GM21619 (cell line): ENCODE measurements at regions not wholly inside any gene's neighbourhood (a gene's known extent, or its start where the extent isn't known, plus 50 kb on each side); places are given as distances from the start of the nearest gene placed in this dataset.

Experiments used
- ATAC-seq: cut with Tn5 transposase; IDR thresholded peaks from one replicate; pipeline ENCODE4 v1.9.1; 2021; ENCODE audit not compliant: unreplicated experiment

DNA sequence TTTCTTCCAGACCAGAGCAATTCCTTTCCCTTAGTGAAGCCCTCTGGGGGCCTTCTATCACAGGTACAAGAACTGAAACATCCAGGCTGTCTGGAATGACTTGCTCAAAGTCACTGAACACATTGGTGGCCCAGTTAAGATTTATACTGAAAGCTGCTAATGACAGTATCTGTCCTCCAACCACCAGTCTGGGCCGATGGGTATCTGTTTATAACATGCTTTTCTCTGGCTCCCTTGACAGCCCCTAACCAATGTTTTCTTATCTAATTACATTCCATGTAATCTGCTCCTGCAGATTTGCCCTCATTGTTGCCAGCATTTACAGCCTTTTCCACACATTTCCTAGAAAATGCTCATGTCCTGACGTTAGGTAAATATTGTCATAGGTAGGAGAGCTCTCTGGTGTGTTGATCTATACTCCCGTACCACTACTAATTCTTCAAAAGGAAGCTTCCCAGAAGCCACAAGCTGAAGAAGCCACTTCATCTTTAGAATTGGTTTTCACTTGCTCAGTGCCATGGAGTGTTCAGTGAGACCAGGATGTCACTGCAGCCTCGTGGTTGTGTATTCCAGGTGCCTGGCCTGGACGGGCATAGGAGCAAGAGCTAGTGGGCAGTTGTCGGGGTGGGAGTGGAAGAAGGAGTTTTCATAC lies 163.9 kb downstream of the TSEN15 start:
- ATAC-seq = no peak

DNA sequence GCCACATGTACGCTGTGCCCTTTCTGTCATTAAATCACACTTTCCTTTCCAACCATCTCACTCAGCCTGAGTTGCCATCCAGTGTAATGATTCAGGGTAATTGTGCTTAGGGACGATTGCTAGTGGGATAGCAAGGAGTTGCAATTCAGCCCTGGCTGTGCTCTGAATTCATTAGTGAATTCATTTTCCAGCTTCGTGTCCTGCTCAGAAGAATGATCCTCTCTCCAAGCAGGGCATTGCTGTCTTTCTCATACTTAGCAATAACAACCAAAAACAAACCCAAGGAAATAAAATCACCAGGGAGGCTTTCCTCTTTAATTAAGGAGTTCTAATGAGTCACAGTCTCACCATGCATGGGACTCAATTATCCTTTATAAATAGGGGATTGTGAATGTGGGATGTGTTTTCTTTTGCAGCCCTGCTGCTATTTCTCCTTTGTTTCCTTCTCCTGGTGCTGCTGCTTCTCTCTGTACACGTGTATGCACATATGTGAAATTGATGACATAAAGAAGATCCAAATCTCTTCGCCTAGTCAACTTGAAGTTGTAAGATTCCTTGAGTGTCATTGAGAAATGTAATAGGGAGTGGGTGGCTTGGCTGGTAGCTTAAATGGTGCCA lies 167.0 kb downstream of the TSEN15 start:
- ATAC-seq = no peak

DNA sequence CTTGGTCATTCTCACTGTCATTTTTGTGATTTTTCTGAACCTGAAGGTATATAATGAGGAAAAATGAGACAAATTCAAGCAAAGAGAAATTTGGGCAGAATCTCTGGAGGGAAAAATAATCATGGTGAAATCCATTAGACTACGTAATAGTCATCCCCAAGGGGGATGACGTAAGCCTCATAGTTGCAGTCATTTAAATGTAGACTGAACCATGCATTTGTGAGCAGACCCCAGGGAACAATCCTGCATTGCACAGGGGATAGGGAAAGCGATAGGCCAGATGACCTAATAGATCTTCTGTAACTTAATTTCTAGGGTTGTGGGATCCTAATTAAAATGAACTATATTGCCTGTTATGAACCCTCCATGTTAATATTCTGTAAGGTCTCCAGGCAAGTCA lies 167.4 kb upstream of the C1orf21 start:
- no peak for ATAC-seq

DNA sequence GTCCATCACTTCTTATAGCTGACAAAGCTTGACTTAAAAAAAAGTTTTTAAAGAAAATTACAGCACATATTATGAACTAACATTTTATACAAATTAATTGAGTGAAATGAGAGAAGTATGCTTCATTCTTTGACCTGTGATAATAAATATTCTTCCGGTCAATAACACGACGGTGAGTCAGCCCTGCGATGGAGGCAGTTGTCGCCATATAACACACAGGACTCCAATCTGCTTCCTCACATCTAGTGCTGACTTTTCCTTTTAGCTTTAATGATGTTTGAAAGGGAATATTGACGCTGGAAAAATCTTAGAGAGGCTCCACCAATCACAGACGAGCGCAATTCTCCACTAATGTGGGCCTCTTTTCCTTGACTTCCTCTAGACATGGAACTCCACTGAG lies 166.9 kb upstream of the C1orf21 start:
- ATAC-seq = no peak

DNA sequence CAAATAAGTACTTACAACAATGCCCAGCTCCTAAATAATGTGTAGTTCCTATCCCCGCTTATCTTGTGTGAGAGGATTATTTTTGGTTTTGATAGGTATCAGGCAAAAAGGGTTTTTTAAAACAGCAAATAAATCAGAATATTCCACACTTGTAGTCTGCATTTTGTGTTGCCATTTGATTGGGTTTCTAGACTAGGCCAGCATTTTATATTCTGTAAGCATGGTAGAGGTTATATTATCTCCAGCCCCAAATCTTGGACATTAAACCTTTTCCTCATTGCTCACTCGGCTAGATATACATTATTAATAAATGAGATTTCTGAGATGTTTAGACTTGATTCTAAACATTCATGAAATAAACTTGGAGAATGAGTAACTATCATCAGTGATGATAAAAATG lies 165.7 kb upstream of the C1orf21 start:
- no peak for ATAC-seq

DNA sequence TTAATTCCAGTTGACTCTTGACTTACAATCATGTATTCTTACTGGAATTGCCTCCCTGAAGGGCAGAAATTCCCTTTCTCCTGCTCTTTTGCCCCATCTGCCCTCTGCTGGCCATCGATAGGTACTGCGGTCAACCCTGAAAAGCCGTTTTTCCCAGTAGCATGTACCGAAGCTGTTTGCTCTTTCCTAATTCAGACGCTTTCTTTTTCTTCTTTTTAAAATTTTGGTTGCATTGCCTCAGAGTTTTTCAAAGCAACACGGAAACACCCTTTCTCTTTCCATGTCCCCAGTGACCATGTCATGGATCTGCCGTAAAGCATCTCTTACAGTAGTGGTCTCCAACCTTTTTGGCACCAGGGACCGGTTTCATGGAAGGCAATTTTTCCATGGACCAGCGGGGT lies 164.2 kb upstream of the C1orf21 start:
- ATAC-seq = no peak

DNA sequence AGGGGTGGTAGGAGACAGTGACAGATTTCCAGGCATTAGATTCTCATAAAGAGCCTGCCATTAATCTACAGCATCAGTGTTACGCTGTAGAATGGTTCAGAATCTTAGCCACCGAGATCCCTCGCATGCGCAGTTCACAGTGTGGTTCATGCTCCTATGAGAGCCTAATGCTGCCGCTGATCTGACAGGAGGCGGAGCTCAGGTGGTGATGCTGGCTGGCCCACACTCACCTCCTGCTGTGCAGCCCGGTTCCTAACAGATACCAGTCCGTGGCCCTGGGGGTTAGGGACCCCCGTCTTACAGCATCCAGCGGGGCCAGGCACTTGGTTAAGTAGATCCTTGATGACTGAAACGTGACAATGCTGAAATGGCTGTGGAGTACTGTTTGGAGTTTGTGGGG lies 163.6 kb upstream of the C1orf21 start:
- no peak for ATAC-seq

DNA sequence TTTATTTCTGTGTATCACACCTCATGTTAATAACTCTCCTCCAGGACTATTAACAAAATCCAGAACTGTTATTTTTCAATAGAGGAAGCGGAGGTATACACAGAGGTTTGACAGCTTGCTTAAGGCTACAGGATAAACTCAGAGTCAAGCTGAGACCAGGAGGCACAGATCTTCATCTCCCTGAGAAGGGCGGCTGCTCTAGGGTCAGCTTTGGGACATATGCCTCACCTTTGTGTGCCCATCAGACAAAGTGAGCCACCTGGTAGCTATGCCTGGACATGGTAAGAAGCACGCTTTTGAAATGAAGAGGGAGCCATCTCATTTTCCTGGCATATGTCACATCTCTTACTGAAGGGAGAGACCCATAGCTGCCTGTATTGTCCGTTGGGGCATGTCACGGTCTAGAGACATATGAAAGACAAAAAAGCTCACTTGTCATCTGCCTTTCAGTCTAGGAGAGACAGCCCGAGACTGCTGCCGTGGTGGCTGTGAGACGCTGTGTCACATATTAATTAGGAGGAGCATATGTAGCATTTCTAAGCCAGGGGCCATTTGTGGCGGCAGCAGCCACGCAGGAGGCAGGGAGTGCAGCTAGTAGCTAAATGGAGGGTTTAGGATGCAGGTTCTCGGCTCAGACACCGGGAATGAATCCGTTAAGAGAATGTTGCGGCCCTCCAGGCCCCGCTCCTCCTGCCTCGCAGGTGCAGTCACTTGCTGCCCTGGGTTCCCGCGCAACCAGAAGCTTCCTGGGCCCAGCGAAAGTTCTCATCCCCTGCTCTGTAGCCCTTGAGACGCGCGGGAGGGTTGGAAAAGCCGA lies 161.3 kb upstream of the C1orf21 start:
- ATAC-seq = no peak

DNA sequence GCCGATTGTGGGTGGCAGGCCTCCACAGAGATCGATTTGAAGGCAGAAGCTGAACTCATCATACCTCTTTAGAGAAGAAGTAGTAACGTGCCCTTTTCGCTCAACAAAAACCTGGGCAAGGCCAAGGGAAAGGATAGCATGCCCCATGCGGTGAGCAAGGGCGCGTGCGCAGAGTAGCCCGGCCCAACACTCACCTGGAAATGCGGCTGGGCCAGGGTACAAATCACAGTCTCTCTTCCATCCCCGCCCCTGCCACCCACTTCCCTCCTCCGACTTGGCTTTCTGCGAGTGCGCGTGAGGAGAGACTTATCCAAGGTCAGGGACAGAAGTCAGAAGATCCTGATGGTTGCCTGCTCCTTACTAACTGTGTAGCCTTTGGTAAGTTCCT lies 160.7 kb upstream of the C1orf21 start:
- ATAC-seq = no peak

DNA sequence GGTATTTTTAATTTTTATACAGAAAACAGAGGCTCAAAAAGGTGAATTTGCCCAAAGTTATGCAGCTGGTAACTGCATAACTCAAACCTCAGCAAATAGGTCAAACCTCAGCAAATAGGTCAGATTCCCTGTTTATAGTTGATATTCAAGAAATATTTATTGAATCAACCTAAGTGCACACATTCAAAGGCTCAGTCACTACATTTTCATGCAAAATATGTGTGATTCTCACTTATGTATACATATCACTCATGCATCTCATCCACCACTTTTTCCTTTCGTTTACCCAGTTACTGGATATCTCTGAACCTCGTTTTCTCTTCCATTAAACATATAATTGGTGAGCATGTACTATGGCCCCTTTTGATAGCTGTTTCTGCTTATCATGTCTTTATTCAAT lies 158.3 kb upstream of the C1orf21 start:
- no peak for ATAC-seq

DNA sequence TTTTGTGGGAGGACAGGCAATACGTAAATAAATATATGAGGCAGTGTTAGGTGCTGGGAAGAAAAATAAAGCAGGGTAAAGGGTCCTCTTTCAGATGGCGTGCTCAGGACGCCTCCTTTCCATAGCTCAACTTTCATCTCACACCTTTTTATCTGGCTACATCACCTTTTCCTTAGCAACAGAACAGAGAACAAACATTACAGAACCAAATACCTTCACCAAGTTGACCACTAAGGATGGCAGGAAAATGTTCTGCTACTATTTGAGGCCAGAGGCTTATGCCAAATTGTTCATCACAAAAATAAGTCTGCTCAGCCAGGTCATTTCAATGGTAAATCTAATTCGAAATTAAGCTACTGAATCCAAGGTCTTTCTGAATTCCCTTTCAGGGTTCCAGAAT lies 149.2 kb upstream of the C1orf21 start:
- no peak for ATAC-seq

DNA sequence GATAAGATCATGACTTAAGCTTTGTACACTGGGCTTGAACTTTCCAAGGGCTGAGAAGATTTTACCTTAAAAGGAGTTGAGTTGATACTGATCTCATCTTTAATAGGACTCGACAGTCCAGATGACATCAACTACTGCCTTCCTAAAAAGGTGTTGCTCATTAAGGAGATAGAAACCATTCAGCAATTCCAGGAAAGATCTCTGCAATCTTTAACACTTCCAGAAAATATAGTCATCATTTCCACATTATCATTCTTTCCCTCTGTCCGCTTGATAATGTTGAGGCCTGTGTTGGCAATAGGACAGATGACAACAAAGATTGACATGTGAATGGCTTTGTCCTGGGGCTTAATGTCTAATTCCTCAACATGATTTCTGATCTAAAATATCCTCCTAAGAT lies 145.4 kb upstream of the C1orf21 start:
- ATAC-seq = no peak

DNA sequence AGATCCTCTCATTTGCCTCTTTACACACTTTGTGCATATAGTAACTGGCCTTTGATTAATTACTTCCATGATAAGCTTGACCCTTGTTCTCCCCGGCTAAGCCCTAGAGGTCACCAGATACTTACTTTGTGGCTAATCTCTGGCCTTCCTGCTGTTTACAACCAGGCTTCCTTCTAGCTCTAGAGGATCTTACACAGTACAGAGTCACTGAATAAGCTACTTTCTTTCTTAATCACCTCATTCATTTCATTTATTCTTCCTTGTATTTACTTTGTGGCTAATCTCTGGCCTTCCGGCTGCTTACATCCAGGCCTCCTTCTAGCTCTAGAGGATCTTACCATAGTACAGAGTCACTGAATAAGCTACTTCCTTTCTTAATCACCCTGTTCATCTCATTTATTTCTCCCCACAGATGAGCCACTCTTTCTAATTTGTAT lies 144.3 kb upstream of the C1orf21 start:
- ATAC-seq = no peak

DNA sequence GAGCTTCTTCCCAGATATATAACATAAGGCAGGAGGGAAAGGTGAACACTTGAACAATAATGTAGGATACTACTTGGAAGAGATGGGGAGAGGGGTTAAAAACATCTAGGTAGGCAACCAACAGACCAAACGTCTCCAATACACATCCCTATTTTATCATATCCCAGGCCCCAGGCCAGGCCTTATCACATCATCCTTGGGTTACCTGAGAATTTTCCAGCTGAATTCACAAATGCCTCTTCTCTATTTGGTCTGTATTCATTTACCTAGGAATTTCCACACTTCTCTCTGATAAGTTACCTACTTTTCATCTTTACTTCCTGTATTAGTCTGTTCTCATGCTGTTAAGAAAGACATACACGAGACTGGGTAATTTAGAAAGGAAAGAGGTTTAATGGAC lies 141.9 kb upstream of the C1orf21 start:
- ATAC-seq = no peak

DNA sequence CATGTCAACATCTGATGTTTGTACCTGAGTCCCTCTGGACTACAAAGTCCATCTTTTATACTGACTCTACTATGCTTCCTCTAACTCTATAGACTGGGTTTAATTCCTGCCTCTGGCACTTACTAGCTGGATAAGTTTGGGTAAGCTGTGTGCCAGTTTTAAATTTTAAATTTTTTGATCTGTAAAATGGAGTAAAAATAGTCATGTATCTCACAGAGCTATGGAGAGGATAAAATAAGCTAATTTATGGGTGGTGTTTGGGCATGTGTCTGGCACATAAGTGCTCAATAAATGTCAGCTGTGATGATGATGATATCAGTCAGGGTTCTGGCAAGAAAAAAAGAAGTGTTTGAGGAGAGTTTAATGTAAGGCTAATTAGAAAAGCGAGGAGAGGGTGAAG lies 139.2 kb upstream of the C1orf21 start:
- no peak for ATAC-seq

DNA sequence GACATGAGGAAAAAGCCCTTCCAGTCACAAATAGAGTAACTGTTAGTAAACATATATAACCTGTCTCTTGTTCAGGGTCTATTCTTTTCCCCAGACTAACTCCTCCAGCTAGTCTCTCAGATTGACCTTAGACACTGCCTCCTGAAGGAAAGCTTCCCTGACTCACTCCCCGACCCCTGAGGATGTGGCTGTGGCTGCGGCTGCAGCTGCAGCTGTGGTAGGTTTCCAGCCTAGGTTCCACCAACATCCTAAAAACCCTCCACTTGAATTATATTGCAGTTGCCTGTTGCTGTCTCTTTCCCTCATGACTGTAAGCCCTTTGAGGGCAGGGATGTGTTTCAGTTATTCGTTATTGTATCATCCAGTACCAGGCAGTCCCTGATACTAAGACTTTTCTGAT lies 132.9 kb upstream of the C1orf21 start:
- no peak for ATAC-seq

DNA sequence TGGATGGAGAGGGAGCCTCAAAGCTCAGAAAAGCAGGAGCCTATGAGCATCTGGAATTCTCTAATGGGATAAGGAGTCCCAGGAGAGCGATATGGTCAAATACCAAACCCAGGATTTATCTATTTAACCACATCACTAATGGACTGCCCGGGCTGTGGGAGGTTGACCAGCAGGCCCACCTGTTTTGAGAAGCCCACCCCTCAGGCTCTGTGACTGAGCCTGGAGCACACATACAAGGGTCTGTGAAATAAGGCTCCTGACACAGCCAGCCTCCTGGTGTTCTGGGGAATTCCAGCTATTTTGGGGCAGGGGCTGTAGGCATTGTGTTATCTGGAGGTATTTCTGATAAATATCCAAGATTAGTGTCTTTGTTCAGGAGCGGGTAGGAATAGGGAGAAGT lies 132.0 kb upstream of the C1orf21 start:
- no peak for ATAC-seq

DNA sequence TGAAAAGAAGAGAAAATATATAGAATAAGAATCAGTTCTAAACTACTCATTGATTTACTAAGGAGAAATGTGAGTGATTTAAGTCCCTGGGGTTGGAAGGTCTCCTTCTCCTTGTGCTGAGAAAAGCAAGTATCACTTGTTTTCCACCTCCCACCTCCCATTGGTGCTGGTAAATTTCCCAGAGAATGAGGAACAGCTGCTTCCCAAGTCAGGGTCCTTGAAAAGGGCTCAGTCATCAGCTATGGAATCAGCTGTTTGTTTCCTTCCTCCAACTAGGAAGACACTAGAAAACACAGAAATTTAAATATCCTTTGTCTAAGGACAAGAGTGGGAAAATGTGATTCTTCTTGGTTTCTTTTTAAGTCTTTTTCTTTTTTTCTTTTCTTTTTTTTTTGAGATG lies 131.3 kb upstream of the C1orf21 start:
- no peak for ATAC-seq

DNA sequence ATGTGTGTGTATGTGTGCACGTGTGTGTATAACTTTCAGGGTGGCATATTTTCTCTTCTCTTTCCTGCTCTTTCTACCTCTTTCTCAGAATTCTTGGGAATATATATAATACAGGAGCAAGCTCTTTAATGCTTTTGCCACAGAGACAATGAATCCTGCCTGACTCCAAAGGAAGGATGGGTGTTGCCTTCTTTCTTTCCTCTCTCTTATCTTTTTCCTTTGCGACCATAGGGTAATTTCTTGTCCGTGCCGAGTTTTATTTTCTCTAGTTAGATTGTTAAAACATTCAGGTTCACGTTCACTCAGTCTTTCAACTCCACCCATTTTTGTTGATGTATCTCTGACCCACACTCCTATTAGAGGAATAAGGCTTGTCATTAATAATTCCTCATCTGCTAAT lies 129.0 kb upstream of the C1orf21 start:
- ATAC-seq = no peak

DNA sequence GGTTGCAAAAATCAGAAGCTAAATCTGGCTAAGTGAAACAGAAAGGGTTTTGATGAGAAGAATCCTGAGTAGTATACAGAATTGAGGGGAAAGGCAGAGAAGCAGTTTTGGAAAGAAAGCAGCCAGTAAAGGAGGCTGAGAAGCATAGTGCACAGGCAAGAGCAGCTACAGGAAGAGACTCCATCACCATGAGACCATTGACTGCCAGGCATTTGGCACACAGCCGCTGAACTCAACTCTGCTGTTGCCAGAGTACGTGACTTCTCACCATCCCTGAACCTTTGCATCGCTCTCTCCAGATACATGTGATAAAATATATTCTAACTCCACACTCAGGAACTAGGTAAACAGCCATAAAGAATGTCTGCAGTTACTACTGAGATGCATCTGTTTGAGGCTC lies 128.3 kb upstream of the C1orf21 start:
- ATAC-seq = no peak

DNA sequence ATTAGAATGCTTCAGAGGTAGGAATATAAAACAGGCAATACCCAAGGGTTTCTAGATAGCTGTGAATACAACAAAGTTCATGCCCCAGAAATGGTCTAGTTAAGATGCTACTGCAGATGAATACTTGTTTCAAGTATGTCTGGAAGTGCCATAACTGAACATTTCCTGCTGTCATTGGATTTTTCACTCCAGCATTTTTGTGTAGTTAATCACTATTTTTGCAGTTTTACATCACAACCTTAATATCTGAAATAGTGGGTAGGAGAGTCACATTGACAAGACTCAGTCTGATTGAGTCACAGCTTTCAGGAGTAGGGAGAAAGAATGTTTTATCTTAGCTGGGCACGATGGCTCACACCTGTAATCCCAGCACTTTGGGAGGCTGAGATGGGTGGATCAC lies 126.4 kb upstream of the C1orf21 start:
- no peak for ATAC-seq

DNA sequence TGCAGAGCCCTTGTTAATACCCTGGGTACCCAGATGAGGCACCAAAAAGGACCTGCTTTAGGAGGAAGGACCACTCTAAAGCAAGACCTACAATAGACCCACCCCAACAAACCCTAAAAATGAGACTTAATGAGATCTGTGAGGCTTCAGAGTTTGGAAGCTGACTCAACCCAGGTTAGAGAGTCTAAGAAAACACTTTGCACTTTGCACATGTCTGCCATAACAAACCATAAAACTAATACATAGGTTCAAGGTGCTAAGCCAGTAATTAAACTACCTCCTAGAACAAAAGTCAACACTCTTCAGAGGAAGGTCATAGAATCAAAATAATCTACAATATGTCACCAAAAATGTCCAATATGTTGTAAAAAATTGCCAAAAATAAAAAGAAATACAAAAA lies 124.7 kb upstream of the C1orf21 start:
- no peak for ATAC-seq
